Astrocyte of the hippocampus (primary cell): ENCODE measurements at regions not wholly inside any gene's neighbourhood (a gene's known extent, or its start where the extent isn't known, plus 50 kb on each side); places are given as distances from the start of the nearest gene placed in this dataset.
"Not testable (repeated sequence)": the region's sequence is repeated elsewhere in the genome, so short reads cannot be mapped to it uniquely, and the experiment has no call there.

Experiments used
- DNase-seq: peaks from one replicate; pipeline ENCODE4 v3.0.0; 2011; ENCODE audit warnings: low read depth, low spot score

GRCh38 chr7:142637240-142637639 is 112.0 kb upstream of the PRSS1 start:
- no peak for DNase-seq

- DNase-seq = no peak
Measured at GRCh38 chr7:142636751-142637150, 112.5 kb upstream of the PRSS1 start.

- not testable (repeated sequence) for DNase-seq
Measured at GRCh38 chr7:142636107-142636506, 113.2 kb upstream of the PRSS1 start.

GRCh38 chr7:142632271-142633134 is 116.8 kb upstream of the PRSS1 start:
- peak; percentile 79 for DNase-seq

GRCh38 chr7:142629588-142630260 is 119.5 kb upstream of the PRSS1 start:
- DNase-seq = peak; percentile 49

GRCh38 chr7:142628945-142629344 is 120.3 kb upstream of the PRSS1 start:
- DNase-seq = no peak

- DNase-seq = not testable (repeated sequence)
Measured at GRCh38 chr7:142627223-142627622, 122.0 kb upstream of the PRSS1 start.

GRCh38 chr7:142626420-142627035 is 122.7 kb upstream of the PRSS1 start:
- peak; percentile 27 for DNase-seq

- not testable (repeated sequence) for DNase-seq
Measured at GRCh38 chr7:142625216-142625615, 124.1 kb upstream of the PRSS1 start.

- DNase-seq = no peak
Measured at GRCh38 chr7:142620402-142620801, 128.9 kb upstream of the PRSS1 start.

GRCh38 chr7:142618655-142619351 is 130.5 kb upstream of the PRSS1 start:
- no peak for DNase-seq

- DNase-seq = no peak
Measured at GRCh38 chr7:142616842-142617241, 132.4 kb upstream of the PRSS1 start.

GRCh38 chr7:142616121-142616643 is 133.1 kb upstream of the PRSS1 start:
- DNase-seq = no peak

- DNase-seq = no peak
Measured at GRCh38 chr7:142615508-142615907, 133.8 kb upstream of the PRSS1 start.

GRCh38 chr7:142614116-142614515 is 135.2 kb upstream of the PRSS1 start:
- DNase-seq = no peak

GRCh38 chr7:142612237-142612881 is 136.9 kb upstream of the PRSS1 start:
- DNase-seq = peak; percentile 4

- no peak for DNase-seq
Measured at GRCh38 chr7:142611566-142612236, 137.6 kb upstream of the PRSS1 start.

GRCh38 chr7:142608630-142609428 is 140.4 kb upstream of the PRSS1 start:
- DNase-seq = no peak

GRCh38 chr7:142607351-142607750 is 141.9 kb upstream of the PRSS1 start:
- no peak for DNase-seq

GRCh38 chr7:142606081-142606480 is 143.2 kb upstream of the PRSS1 start:
- DNase-seq = no peak
